Karpas-422 (cell line): ENCODE measurements at regions not wholly inside any gene's neighbourhood (a gene's known extent, or its start where the extent isn't known, plus 50 kb on each side); places are given as distances from the start of the nearest gene placed in this dataset.
A peak's percentile ranks its signal among the peaks of the same experiment; 100 is the strongest.
"Not testable (repeated sequence)": the region's sequence is repeated elsewhere in the genome, so short reads cannot be mapped to it uniquely, and the experiment has no call there.

Experiments
- DNase-seq: peaks from one replicate; pipeline ENCODE4 v3.0.0-alpha.2; 2015
- H2AFZ ChIP-seq: fragments of 200-600 bp; sonication (generic); 2 replicates; pipeline ENCODE4 v1.6.1; 2014; ENCODE audit warnings: antibody characterized with exemption, low read length, mixed read lengths
- H3K27ac ChIP-seq: fragments of 200-600 bp; sonication (generic); 2 replicates; pipeline ENCODE4 v1.5.1; 2014; ENCODE audit warnings: mild to moderate bottlenecking, low read length, moderate library complexity
- H3K27me3 ChIP-seq: fragments of 200-600 bp; sonication (generic); 2 replicates; pipeline ENCODE4 v1.6.1; 2014; ENCODE audit warnings: low read length, mixed read lengths
- H3K36me3 ChIP-seq: fragments of 200-600 bp; sonication (generic); 2 replicates; pipeline ENCODE4 v1.6.1; 2014; ENCODE audit warnings: low read length, mixed read lengths; ENCODE audit not compliant: insufficient read depth
- H3K4me1 ChIP-seq: fragments of 200-600 bp; sonication (generic); 2 replicates; pipeline ENCODE4 v1.6.1; 2014; ENCODE audit warnings: mild to moderate bottlenecking, low read length, mixed read lengths
- H3K4me2 ChIP-seq: fragments of 200-600 bp; sonication (generic); 2 replicates; pipeline ENCODE4 v1.6.1; 2014; ENCODE audit warnings: low read length, low read depth, mild to moderate bottlenecking; ENCODE audit not compliant: poor library complexity, severe bottlenecking
- H3K4me3 ChIP-seq: fragments of 200-600 bp; sonication (generic); 2 replicates; pipeline ENCODE4 v1.5.1; 2014; ENCODE audit warnings: mild to moderate bottlenecking, antibody characterized with exemption, low read length, mixed read lengths
- H3K79me2 ChIP-seq: fragments of 200-600 bp; sonication (generic); 2 replicates; pipeline ENCODE4 v1.6.1; 2014; ENCODE audit warnings: mild to moderate bottlenecking, low read length, mixed read lengths
- H3K9ac ChIP-seq: fragments of 200-600 bp; sonication (generic); 2 replicates; pipeline ENCODE4 v1.6.0; 2014; ENCODE audit warnings: low read length
- H3K9me2 ChIP-seq: fragments of 200-600 bp; sonication (generic), shearing (Covaris generic); replicated peaks from 2 replicates; pipeline ENCODE4 v1.6.0; 2014; ENCODE audit warnings: mild to moderate bottlenecking, low read length, moderate library complexity; ENCODE audit not compliant: insufficient read depth
- H3K9me3 ChIP-seq: fragments of 300-700, 200-600 bp; sonication (generic); 2 replicates; pipeline ENCODE4 v1.6.1; 2014; ENCODE audit warnings: low read length, mixed read lengths
- H4K20me1 ChIP-seq: fragments of 200-600 bp; sonication (generic); 2 replicates; pipeline ENCODE4 v1.6.1; 2014; ENCODE audit warnings: mild to moderate bottlenecking, antibody characterized with exemption, low read length, low read depth; ENCODE audit not compliant: insufficient read depth

GRCh38 chr6:104446101-104447080 lies 413.3 kb downstream of the HACE1 start:
- H3K9ac ChIP-seq, H3K4me3 ChIP-seq, H3K4me2 ChIP-seq, H3K4me1 ChIP-seq, DNase-seq, H3K79me2 ChIP-seq, H3K27ac ChIP-seq, H3K36me3 ChIP-seq, H4K20me1 ChIP-seq, H2AFZ ChIP-seq, H3K27me3 ChIP-seq, H3K9me2 ChIP-seq, H3K9me3 ChIP-seq: not testable (repeated sequence)

DNA sequence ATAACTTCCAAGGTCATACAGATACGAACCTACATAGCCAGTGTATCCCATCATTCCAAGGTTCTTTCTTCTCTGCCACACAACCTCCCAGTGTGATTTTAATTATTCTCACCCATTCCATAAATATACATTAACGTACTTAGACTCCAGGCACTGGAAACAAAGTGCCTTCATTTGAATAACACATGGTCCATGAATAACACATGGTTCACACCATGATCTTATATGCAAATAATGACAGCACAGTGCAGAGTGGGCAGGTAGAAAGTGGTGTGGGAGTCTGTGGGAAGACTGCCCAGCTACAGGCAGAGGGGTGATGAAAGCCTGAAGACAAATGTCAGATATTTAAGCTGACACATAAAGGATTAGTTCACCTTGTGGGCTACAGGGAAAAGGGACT lies 425.2 kb downstream of the HACE1 start:
- H4K20me1 ChIP-seq, result no peaks in the 10 kb centered on the region
- no peak for DNase-seq
- H3K4me3 ChIP-seq, result no peak overlapping the region
- H3K4me1 ChIP-seq, result peaks cover 4% of the 10 kb centered on the region; the same call in 1 of the 2 replicates
- no peak overlapping the region for H3K27ac ChIP-seq
- no peak overlapping the region for H3K4me2 ChIP-seq
- H2AFZ ChIP-seq, result no peak overlapping the region
- 0 out of 2 replicates have a peak, but pooled peaks cover 2% of the 10 kb centered on the region for H3K27me3 ChIP-seq
- no peaks in the 10 kb centered on the region for H3K79me2 ChIP-seq
- no peaks in the 10 kb centered on the region for H3K9me3 ChIP-seq
- H3K36me3 ChIP-seq, result no peaks in the 10 kb centered on the region
- H3K9me2 ChIP-seq, result no peaks in the 10 kb centered on the region
- H3K9ac ChIP-seq, result no peak overlapping the region

DNA sequence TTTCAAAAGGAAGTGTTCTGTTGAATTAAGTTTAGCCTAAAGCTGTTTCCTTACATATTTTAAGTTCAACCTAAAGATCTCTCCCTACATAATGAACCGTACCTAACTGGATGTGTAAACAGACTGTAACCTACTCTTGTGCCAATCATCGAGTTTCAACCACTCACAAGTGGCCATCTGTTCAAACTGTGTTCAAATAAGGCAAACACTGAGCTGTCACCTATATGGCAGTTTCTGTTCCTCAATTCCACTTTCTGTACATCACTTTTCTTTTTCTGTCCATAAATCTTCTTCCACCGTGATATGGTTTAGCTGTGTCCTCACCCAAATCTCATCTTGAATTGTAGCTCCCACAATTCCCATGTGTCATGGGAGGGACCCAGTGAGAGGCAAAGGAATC lies 428.6 kb downstream of the HACE1 start:
- peak; percentile 60 for DNase-seq
- Histone ChIP-seq H3K4me1 (peaks cover 4% of the 10 kb centered on the region; the same call in 1 of the 2 replicates), H3K4me2 (no peak overlapping the region), H2AFZ (no peak overlapping the region), H3K9me2 (no peaks in the 10 kb centered on the region), H3K9ac (no peak overlapping the region), H3K4me3 (no peak overlapping the region), H3K36me3 (no peaks in the 10 kb centered on the region), H3K79me2 (no peaks in the 10 kb centered on the region), H3K27ac (no peak overlapping the region), H3K9me3 (no peaks in the 10 kb centered on the region), H3K27me3 (0 out of 2 replicates have a peak, but pooled peaks cover 2% of the 10 kb centered on the region), H4K20me1 (no peaks in the 10 kb centered on the region)

GRCh38 chr6:104428184-104428583 lies 431.5 kb downstream of the HACE1 start:
- no peak overlapping the region for H2AFZ ChIP-seq
- no peaks in the 10 kb centered on the region for H3K9me2 ChIP-seq
- H3K4me1 ChIP-seq, result no peaks in the 10 kb centered on the region
- H3K9ac ChIP-seq, result no peak overlapping the region
- H4K20me1 ChIP-seq, result no peaks in the 10 kb centered on the region
- H3K4me2 ChIP-seq, result no peak overlapping the region
- no peaks in the 10 kb centered on the region for H3K36me3 ChIP-seq
- H3K9me3 ChIP-seq, result no peaks in the 10 kb centered on the region
- H3K79me2 ChIP-seq, result no peaks in the 10 kb centered on the region
- H3K4me3 ChIP-seq, result no peak overlapping the region
- no peak overlapping the region for H3K27ac ChIP-seq
- no peaks in the 10 kb centered on the region for H3K27me3 ChIP-seq
- no peak for DNase-seq

DNA sequence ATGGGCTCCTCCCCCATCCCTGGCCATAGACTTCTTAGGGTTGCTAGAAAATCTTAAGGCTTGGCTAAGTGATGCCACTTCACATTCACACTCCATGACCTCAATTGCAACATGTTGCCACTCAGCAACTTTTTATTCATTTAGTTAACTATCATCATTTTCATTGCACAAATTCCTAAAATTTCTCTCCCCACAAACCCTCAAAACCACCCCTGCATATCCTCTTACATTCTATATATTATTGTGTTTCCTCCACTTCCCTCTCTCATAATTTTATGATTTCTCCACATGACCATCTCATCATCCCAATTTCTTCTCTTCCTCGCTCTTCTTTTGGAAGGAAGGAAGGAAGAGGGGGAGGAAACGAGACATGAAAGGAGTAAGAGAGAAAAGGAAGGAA lies 436.0 kb downstream of the HACE1 start:
- Histone ChIP-seq H3K79me2 (no peaks in the 10 kb centered on the region), H3K4me1 (no peaks in the 10 kb centered on the region), H2AFZ (no peak overlapping the region), H3K4me2 (no peak overlapping the region), H3K9me2 (no peaks in the 10 kb centered on the region), H3K4me3 (no peak overlapping the region), H3K36me3 (no peaks in the 10 kb centered on the region), H4K20me1 (no peaks in the 10 kb centered on the region), H3K9ac (no peak overlapping the region), H3K27me3 (no peaks in the 10 kb centered on the region), H3K9me3 (no peaks in the 10 kb centered on the region), H3K27ac (no peak overlapping the region)
- no peak for DNase-seq

GRCh38 chr6:104421650-104422049 lies 438.1 kb downstream of the HACE1 start:
- no peaks in the 10 kb centered on the region for H3K36me3 ChIP-seq
- no peaks in the 10 kb centered on the region for H3K9me2 ChIP-seq
- H3K27me3 ChIP-seq, result no peaks in the 10 kb centered on the region
- no peaks in the 10 kb centered on the region for H4K20me1 ChIP-seq
- H3K9me3 ChIP-seq, result no peaks in the 10 kb centered on the region
- no peak overlapping the region for H2AFZ ChIP-seq
- H3K27ac ChIP-seq, result no peak overlapping the region
- DNase-seq, result no peak
- no peak overlapping the region for H3K9ac ChIP-seq
- no peaks in the 10 kb centered on the region for H3K79me2 ChIP-seq
- H3K4me1 ChIP-seq, result no peaks in the 10 kb centered on the region
- no peak overlapping the region for H3K4me3 ChIP-seq
- no peak overlapping the region for H3K4me2 ChIP-seq

DNA sequence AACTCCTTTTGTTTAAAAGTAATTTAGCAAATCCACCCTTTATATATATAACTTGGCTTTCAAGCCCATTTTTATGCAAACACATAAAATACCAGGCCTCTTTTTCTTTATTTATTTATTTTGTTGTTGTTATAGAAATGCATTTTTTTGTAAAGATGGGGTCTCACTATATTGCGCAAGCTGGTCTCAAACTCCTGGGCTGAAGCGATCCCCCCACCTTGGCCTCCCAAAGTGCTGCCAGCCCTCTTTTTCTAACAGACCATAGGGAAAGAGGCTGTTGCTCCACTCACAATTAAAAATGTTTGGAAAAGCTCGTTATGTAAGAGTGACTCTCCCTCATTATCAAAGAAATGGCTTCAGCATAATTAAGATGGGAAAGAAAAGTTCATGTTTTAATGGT lies 440.9 kb downstream of the HACE1 start:
- Histone ChIP-seq H3K27ac (no peak overlapping the region), H3K9me3 (no peaks in the 10 kb centered on the region), H3K36me3 (no peaks in the 10 kb centered on the region), H3K4me1 (no peaks in the 10 kb centered on the region), H3K27me3 (no peaks in the 10 kb centered on the region), H3K4me3 (no peak overlapping the region), H3K9ac (no peak overlapping the region), H4K20me1 (no peaks in the 10 kb centered on the region), H2AFZ (no peak overlapping the region), H3K9me2 (no peaks in the 10 kb centered on the region), H3K79me2 (no peaks in the 10 kb centered on the region), H3K4me2 (no peak overlapping the region)
- no peak for DNase-seq

- no peaks in the 10 kb centered on the region for H4K20me1 ChIP-seq
- DNase-seq, result no peak
- no peaks in the 10 kb centered on the region for H3K9me2 ChIP-seq
- H3K9ac ChIP-seq, result no peak overlapping the region
- H3K4me3 ChIP-seq, result no peak overlapping the region
- no peaks in the 10 kb centered on the region for H3K79me2 ChIP-seq
- no peak overlapping the region for H3K27ac ChIP-seq
- H3K4me1 ChIP-seq, result no peaks in the 10 kb centered on the region
- no peaks in the 10 kb centered on the region for H3K36me3 ChIP-seq
- H2AFZ ChIP-seq, result no peak overlapping the region
- no peaks in the 10 kb centered on the region for H3K9me3 ChIP-seq
- no peak overlapping the region for H3K4me2 ChIP-seq
- H3K27me3 ChIP-seq, result no peaks in the 10 kb centered on the region
These were observed 441.6 kb downstream of the HACE1 start for GRCh38 chr6:104418125-104418524.
